GM23338 (cell line): ENCODE measurements at regions not wholly inside any gene's neighbourhood (a gene's known extent, or its start where the extent isn't known, plus 50 kb on each side); places are given as distances from the start of the nearest gene placed in this dataset.

Experiments used
- ATAC-seq: fragments of 200-7000 bp; cut with Tn5 transposase; 3 replicates; pipeline ENCODE4 v1.9.1; 2020
- DNase-seq: peaks from one replicate; pipeline ENCODE4 v3.0.0-alpha.2; 2015; ENCODE audit warnings: low spot score
- H2AFZ ChIP-seq: fragments of 200-600 bp; sonication (generic); 2 replicates; pipeline ENCODE4 v1.8.0; 2016; ENCODE audit warnings: antibody characterized with exemption, mild to moderate bottlenecking, moderate library complexity
- H3F3A ChIP-seq: fragments of 200-600 bp; sonication (generic); replicated peaks from 2 replicates; pipeline ENCODE4 v1.8.0; 2017; ENCODE audit warnings: antibody characterized with exemption, mixed run types, low read depth
- H3K27ac ChIP-seq: fragments of 200-600 bp; sonication (generic); 2 replicates; pipeline ENCODE4 v1.6.1; 2016; ENCODE audit warnings: low read depth
- H3K27me3 ChIP-seq: fragments of 200-600 bp; sonication (generic); 2 replicates; pipeline ENCODE4 v1.8.0; 2016; ENCODE audit warnings: mild to moderate bottlenecking, mixed run types, moderate library complexity; ENCODE audit not compliant: insufficient read depth
- H3K36me3 ChIP-seq: fragments of 200-600 bp; sonication (generic); 2 replicates; pipeline ENCODE4 v1.8.0; 2016; ENCODE audit warnings: mild to moderate bottlenecking; ENCODE audit not compliant: insufficient read depth
- H3K4me1 ChIP-seq: fragments of 200-600 bp; sonication (generic); 2 replicates; pipeline ENCODE4 v1.8.0; 2016; ENCODE audit warnings: mild to moderate bottlenecking, moderate library complexity; ENCODE audit not compliant: insufficient read depth
- H3K4me2 ChIP-seq: fragments of 200-600 bp; sonication (generic); 2 replicates; pipeline ENCODE4 v1.7.1; 2017; ENCODE audit warnings: mixed run types
- H3K4me3 ChIP-seq: fragments of 200-600 bp; sonication (generic); 2 replicates; pipeline ENCODE4 v1.6.1; 2016; ENCODE audit warnings: mixed run types
- H3K79me2 ChIP-seq: fragments of 200-600 bp; sonication (generic); replicated peaks from 2 replicates; pipeline ENCODE4 v1.8.0; 2017; ENCODE audit warnings: mild to moderate bottlenecking; ENCODE audit not compliant: insufficient read depth
- H3K9me2 ChIP-seq: fragments of 200-600 bp; sonication (generic); 2 replicates; pipeline ENCODE4 v1.8.0; 2017; ENCODE audit not compliant: insufficient read depth
- H4K20me1 ChIP-seq: fragments of 200-600 bp; sonication (generic); replicated peaks from 2 replicates; pipeline ENCODE4 v1.8.0; 2017; ENCODE audit warnings: mild to moderate bottlenecking; ENCODE audit not compliant: insufficient read depth
- H3K27ac Mint-ChIP-seq: 2 replicates; pipeline ENCODE4 v1.8.0; 2020; ENCODE audit warnings: inconsistent platforms, mild to moderate bottlenecking, moderate library complexity, mixed read lengths
- H3K27me3 Mint-ChIP-seq: 3 replicates; pipeline ENCODE4 v1.8.0; 2022; ENCODE audit warnings: low read depth, mild to moderate bottlenecking, moderate library complexity, mixed read lengths, inconsistent platforms; ENCODE audit not compliant: insufficient read depth, poor library complexity
- H3K36me3 Mint-ChIP-seq: 3 replicates; pipeline ENCODE4 v1.8.0; 2021; ENCODE audit warnings: low read depth, mild to moderate bottlenecking, inconsistent platforms, moderate library complexity, mixed read lengths
- H3K4me1 Mint-ChIP-seq: 3 replicates; pipeline ENCODE4 v1.8.0; 2020; ENCODE audit warnings: mild to moderate bottlenecking, inconsistent platforms, mixed read lengths
- H3K4me3 Mint-ChIP-seq: 3 replicates; pipeline ENCODE4 v1.8.0; 2021; ENCODE audit warnings: moderate library complexity, mild to moderate bottlenecking, inconsistent platforms, mixed read lengths
- H3K9me3 Mint-ChIP-seq: 3 replicates; pipeline ENCODE4 v1.8.0; 2020; ENCODE audit warnings: moderate library complexity, mild to moderate bottlenecking, inconsistent platforms, mixed read lengths
- EZH2 ChIP-seq: fragments of 200-600 bp; sonication (generic); IDR thresholded peaks from one replicate; pipeline ENCODE4 v1.8.0; 2017; ENCODE audit warnings: antibody characterized with exemption, mild to moderate bottlenecking, low read depth; ENCODE audit not compliant: unreplicated experiment
- EZH2phosphoT487 ChIP-seq: fragments of 200-600 bp; sonication (generic); IDR thresholded peaks from one replicate; pipeline ENCODE4 v1.8.1; 2018; ENCODE audit warnings: antibody characterized with exemption; ENCODE audit not compliant: unreplicated experiment
- JUNB ChIP-seq: IDR thresholded peaks from one replicate; pipeline ENCODE4 v1.6.1; 2016; ENCODE audit warnings: antibody characterized with exemption; ENCODE audit not compliant: unreplicated experiment
- NANOG ChIP-seq: IDR thresholded peaks from 2 replicates; pipeline ENCODE4 v1.6.1; 2016; ENCODE audit warnings: antibody characterized with exemption, borderline replicate concordance
- POLR2AphosphoS5 ChIP-seq: IDR thresholded peaks from 2 replicates; pipeline ENCODE4 v1.6.1; 2016; ENCODE audit warnings: antibody characterized with exemption, low read depth
- STAT1 ChIP-seq: IDR thresholded peaks from one replicate; pipeline ENCODE4 v1.6.1; 2016; ENCODE audit warnings: antibody characterized with exemption; ENCODE audit not compliant: unreplicated experiment
- ZNF114 ChIP-seq: fragments of 250-450 bp; sonication (Bioruptor Pico); IDR thresholded peaks from 2 replicates; pipeline ENCODE4 v1.5.0; 2020; ENCODE audit warnings: mild to moderate bottlenecking, moderate library complexity
- ZNF331 ChIP-seq: fragments of 250-450 bp; sonication (Bioruptor Pico); IDR thresholded peaks from 2 replicates; pipeline ENCODE4 v1.5.0; 2020; ENCODE audit warnings: low read depth, mild to moderate bottlenecking, moderate library complexity
- TF ChIP-seq, protein P1 (sequence below), 2 experiments: fragments of 200-600 bp in 1 of 2; sonication (generic) in 1 of 2; conservative IDR thresholded peaks; 2 replicates each; pipeline versions ENCODE4 v1.5.1 to v1.6.1; 2016 to 2017; ENCODE audit warnings: antibody characterized with exemption in 2 of 2, low read depth in 2 of 2, mild to moderate bottlenecking in 2 of 2, moderate library complexity in 1 of 2
- TF ChIP-seq, protein P2 (sequence below): fragments of 250-450 bp; sonication (Bioruptor Pico); IDR thresholded peaks from 2 replicates; pipeline ENCODE4 v1.5.0; 2020; ENCODE audit warnings: mild to moderate bottlenecking, moderate library complexity

DNA sequence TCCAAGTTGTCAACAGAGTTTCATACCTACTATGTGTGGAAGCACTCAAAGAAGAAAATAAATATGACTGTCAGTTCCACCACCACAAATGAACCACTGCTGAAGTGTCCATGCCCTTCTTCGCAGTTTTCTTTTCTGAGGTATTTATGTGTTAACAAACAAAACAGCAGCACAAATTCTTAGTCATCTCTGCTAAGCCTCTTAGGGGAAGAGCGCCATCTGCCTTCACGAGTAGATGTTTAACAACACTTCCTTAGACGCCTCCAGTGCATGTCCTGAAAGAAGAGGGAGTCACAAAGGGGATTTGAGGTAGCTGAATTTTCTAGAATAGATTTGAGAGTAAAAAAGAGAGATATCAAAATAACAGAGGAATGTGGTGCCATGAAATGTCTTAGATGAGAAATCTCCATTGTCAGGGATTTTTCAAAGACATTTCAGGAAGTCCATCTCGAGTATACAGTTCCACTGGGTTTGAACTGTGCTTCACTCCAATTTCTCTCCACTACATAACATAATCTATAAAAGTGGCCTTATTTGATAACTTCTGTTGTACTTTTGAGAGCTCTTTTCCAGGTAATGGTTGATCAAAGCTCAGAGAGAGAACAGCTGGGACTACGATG, 775.3 kb upstream of the POM121L12 start:
- peaks cover 4% of the 10 kb centered on the region; the same call in 1 of the 3 replicates for H3K9me3 Mint-ChIP-seq
- H2AFZ ChIP-seq, result no peak overlapping the region
- no peak overlapping the region for H3K4me3 ChIP-seq
- H3K4me1 Mint-ChIP-seq, result peaks cover 4% of the 10 kb centered on the region; the same call in 1 of the 3 replicates
- no peaks in the 10 kb centered on the region for H3K4me1 ChIP-seq
- no peak overlapping the region for H3K4me3 Mint-ChIP-seq
- H3K27ac ChIP-seq, result no peak overlapping the region
- ATAC-seq (peak; percentile 81), DNase-seq (peak; percentile 85)
- H3K27ac Mint-ChIP-seq, result no peak overlapping the region
- H3F3A ChIP-seq, result no peaks in the 10 kb centered on the region
- no peak overlapping the region for H3K4me2 ChIP-seq
- H3K27me3 Mint-ChIP-seq, result peaks cover 5% of the 10 kb centered on the region
- no peaks in the 10 kb centered on the region for H4K20me1 ChIP-seq
- no peaks in the 10 kb centered on the region for H3K36me3 ChIP-seq
- peaks cover 8% of the 10 kb centered on the region; the same call in 1 of the 3 replicates for H3K36me3 Mint-ChIP-seq
- TF ChIP-seq JUNB (no peak), ZNF331 (no peak), ZNF114 (CRISPR knock-in tag) (no peak)
- TF ChIP-seq, protein P1, sequence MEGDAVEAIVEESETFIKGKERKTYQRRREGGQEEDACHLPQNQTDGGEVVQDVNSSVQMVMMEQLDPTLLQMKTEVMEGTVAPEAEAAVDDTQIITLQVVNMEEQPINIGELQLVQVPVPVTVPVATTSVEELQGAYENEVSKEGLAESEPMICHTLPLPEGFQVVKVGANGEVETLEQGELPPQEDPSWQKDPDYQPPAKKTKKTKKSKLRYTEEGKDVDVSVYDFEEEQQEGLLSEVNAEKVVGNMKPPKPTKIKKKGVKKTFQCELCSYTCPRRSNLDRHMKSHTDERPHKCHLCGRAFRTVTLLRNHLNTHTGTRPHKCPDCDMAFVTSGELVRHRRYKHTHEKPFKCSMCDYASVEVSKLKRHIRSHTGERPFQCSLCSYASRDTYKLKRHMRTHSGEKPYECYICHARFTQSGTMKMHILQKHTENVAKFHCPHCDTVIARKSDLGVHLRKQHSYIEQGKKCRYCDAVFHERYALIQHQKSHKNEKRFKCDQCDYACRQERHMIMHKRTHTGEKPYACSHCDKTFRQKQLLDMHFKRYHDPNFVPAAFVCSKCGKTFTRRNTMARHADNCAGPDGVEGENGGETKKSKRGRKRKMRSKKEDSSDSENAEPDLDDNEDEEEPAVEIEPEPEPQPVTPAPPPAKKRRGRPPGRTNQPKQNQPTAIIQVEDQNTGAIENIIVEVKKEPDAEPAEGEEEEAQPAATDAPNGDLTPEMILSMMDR (conservative IDR thresholded peaks at IDR 0.05; ENCODE audit: low read depth in 2 of 2), result peak; percentile 81 to 90
- no peaks in the 10 kb centered on the region for H3K9me2 ChIP-seq
- no peaks in the 10 kb centered on the region for H3K79me2 ChIP-seq
- no peaks in the 10 kb centered on the region for H3K27me3 ChIP-seq

DNA sequence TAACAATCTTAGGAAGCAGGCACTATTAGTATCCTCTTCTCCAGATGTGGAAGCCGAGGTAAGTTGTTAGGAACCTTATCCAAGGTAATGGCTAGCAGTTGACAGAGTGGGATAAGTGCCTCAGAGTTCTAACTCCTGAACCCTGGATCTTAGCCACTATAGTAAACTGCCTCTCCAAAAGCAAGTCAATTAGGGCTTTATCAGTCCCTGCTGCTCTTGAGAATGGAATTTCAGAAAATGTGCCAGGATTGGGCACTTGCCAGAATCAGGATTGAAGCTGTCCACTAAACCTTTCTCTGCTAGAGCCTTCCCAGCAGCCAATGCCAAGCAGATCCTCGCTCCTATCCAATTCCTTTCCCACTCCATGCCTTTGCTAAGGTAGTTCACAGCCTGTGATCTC, 777.5 kb upstream of the POM121L12 start:
- Histone ChIP-seq H3K36me3 (no peaks in the 10 kb centered on the region), H3K9me2 (0 out of 2 replicates have a peak, but pooled peaks cover 3% of the 10 kb centered on the region), H3K79me2 (no peaks in the 10 kb centered on the region), H3K27me3 (no peaks in the 10 kb centered on the region), H3K27ac (no peak overlapping the region), H3K4me1 (no peaks in the 10 kb centered on the region), H4K20me1 (no peaks in the 10 kb centered on the region), H3K4me3 (no peak overlapping the region), H3F3A (no peaks in the 10 kb centered on the region), H2AFZ (peak overlapping the region; percentile 56; the same call in 1 of the 2 replicates), H3K4me2 (no peak overlapping the region)
- Mint-ChIP-seq H3K4me1 (peaks cover 4% of the 10 kb centered on the region; the same call in 1 of the 3 replicates), H3K9me3 (peaks cover 9% of the 10 kb centered on the region; the same call in 2 of the 3 replicates), H3K36me3 (peaks cover 7% of the 10 kb centered on the region; the same call in 1 of the 3 replicates), H3K4me3 (no peak overlapping the region), H3K27ac (no peak overlapping the region), H3K27me3 (peaks cover 9% of the 10 kb centered on the region)
- ATAC-seq (no peak), DNase-seq (no peak)
- TF ChIP-seq, protein P2, sequence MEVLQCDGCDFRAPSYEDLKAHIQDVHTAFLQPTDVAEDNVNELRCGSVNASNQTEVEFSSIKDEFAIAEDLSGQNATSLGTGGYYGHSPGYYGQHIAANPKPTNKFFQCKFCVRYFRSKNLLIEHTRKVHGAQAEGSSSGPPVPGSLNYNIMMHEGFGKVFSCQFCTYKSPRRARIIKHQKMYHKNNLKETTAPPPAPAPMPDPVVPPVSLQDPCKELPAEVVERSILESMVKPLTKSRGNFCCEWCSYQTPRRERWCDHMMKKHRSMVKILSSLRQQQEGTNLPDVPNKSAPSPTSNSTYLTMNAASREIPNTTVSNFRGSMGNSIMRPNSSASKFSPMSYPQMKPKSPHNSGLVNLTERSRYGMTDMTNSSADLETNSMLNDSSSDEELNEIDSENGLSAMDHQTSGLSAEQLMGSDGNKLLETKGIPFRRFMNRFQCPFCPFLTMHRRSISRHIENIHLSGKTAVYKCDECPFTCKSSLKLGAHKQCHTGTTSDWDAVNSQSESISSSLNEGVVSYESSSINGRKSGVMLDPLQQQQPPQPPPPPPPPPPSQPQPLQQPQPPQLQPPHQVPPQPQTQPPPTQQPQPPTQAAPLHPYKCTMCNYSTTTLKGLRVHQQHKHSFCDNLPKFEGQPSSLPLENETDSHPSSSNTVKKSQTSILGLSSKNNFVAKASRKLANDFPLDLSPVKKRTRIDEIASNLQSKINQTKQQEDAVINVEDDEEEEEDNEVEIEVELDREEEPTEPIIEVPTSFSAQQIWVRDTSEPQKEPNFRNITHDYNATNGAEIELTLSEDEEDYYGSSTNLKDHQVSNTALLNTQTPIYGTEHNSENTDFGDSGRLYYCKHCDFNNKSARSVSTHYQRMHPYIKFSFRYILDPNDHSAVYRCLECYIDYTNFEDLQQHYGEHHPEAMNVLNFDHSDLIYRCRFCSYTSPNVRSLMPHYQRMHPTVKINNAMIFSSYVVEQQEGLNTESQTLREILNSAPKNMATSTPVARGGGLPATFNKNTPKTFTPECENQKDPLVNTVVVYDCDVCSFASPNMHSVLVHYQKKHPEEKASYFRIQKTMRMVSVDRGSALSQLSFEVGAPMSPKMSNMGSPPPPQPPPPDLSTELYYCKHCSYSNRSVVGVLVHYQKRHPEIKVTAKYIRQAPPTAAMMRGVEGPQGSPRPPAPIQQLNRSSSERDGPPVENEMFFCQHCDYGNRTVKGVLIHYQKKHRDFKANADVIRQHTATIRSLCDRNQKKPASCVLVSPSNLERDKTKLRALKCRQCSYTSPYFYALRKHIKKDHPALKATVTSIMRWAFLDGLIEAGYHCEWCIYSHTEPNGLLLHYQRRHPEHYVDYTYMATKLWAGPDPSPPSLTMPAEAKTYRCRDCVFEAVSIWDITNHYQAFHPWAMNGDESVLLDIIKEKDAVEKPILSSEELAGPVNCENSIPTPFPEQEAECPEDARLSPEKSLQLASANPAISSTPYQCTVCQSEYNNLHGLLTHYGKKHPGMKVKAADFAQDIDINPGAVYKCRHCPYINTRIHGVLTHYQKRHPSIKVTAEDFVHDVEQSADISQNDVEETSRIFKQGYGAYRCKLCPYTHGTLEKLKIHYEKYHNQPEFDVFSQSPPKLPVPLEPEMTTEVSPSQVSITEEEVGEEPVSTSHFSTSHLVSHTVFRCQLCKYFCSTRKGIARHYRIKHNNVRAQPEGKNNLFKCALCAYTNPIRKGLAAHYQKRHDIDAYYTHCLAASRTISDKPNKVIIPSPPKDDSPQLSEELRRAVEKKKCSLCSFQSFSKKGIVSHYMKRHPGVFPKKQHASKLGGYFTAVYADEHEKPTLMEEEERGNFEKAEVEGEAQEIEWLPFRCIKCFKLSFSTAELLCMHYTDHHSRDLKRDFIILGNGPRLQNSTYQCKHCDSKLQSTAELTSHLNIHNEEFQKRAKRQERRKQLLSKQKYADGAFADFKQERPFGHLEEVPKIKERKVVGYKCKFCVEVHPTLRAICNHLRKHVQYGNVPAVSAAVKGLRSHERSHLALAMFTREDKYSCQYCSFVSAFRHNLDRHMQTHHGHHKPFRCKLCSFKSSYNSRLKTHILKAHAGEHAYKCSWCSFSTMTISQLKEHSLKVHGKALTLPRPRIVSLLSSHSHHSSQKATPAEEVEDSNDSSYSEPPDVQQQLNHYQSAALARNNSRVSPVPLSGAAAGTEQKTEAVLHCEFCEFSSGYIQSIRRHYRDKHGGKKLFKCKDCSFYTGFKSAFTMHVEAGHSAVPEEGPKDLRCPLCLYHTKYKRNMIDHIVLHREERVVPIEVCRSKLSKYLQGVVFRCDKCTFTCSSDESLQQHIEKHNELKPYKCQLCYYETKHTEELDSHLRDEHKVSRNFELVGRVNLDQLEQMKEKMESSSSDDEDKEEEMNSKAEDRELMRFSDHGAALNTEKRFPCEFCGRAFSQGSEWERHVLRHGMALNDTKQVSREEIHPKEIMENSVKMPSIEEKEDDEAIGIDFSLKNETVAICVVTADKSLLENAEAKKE (CRISPR knock-in tag), result no peak
- TF ChIP-seq STAT1 (no peak), NANOG (no peak), JUNB (no peak), POLR2AphosphoS5 (no peak), ZNF114 (CRISPR knock-in tag) (no peak), EZH2phosphoT487 (no peak), EZH2 (no peak)
- TF ChIP-seq, protein P1 (conservative IDR thresholded peaks at IDR 0.05; ENCODE audit: low read depth in 2 of 2), result no peak
